Stimulated activated naive CD4-positive, alpha-beta T cell (primary cell): ENCODE measurements at regions not wholly inside any gene's neighbourhood (a gene's known extent, or its start where the extent isn't known, plus 50 kb on each side); places are given as distances from the start of the nearest gene placed in this dataset.
"Not testable (repeated sequence)": the region's sequence is repeated elsewhere in the genome, so short reads cannot be mapped to it uniquely, and the experiment has no call there.

Experiments used
- DNase-seq, 6 experiments: peaks; one replicate each; lab custom pipeline; 2025; lab: John Stamatoyannopoulos, UW

DNA sequence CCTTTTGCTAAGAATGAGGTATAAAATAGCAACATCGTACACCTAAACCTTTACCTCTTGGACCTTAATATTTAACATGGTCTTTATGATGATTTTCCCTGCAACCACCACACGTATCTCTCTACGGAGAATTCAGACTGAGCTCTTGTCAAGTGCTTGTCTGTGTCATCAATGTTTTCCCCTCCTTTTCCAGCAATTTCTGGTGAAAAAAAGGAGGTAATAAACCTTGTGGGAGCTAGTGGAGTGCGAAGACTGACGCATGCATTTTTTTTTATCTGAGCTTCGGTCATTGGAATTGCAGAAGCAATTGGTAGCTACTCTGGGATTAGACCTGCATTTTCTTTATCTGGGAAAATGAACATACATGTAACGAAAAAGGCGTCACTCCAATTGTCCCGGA, 527.6 kb downstream of the TMEM114 start:
- DNase-seq, result no peak

GRCh38 chr16:8055761-8056160, 534.5 kb downstream of the TMEM114 start:
- no peak for DNase-seq

- no peak for DNase-seq
Measured at GRCh38 chr16:8053437-8053836, 536.9 kb downstream of the TMEM114 start.

- DNase-seq, result no peak
Measured at GRCh38 chr16:8048433-8048832, 541.9 kb downstream of the TMEM114 start.

DNA sequence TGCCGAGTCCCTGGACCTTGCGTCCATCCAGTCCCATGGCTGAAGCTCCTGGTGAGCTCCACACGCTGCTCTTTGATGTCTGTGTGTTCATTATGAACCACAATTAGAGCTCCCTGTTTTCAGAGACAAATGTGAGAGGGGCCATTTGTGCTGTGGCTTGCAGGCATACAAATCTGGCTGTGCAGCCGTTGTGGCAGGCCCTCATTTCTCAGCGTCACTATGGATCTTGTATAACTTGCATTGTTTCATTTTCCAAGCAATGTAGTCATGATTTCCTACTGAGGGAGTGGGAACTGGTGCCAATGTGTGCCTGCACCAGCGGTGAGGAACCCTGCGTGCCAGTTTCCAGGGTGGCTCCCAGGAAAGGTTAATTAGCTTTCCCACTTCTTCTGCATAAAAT, 542.6 kb downstream of the TMEM114 start:
- DNase-seq, result no peak

DNA sequence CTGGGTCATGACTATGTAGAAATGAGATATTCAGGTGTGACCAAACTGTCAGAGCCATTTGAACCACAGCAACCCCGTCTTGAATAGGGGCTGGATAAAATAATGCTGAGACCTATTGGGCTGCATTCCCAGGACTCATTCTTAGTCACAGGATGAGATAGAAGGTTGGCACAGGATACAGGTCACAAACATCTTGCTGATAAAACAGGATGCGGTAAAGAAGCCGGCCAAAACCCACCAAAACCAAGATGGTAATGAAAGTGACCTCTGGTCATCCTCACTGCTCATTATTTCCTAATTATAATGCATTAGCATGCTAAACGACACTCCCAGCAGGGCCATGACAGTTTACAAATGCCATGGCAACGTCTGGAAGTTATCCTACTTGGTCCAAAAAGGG, 545.5 kb downstream of the TMEM114 start:
- DNase-seq, result no peak

GRCh38 chr16:8032406-8032805, 557.9 kb downstream of the TMEM114 start:
- no peak for DNase-seq

- not testable (repeated sequence) for DNase-seq
Measured at GRCh38 chr16:8030004-8030403, 560.3 kb downstream of the TMEM114 start.

- no peak for DNase-seq
Measured at GRCh38 chr16:8026450-8026849, 563.9 kb downstream of the TMEM114 start.

GRCh38 chr16:8023326-8023725, 567.0 kb downstream of the TMEM114 start:
- DNase-seq, result no peak

DNA sequence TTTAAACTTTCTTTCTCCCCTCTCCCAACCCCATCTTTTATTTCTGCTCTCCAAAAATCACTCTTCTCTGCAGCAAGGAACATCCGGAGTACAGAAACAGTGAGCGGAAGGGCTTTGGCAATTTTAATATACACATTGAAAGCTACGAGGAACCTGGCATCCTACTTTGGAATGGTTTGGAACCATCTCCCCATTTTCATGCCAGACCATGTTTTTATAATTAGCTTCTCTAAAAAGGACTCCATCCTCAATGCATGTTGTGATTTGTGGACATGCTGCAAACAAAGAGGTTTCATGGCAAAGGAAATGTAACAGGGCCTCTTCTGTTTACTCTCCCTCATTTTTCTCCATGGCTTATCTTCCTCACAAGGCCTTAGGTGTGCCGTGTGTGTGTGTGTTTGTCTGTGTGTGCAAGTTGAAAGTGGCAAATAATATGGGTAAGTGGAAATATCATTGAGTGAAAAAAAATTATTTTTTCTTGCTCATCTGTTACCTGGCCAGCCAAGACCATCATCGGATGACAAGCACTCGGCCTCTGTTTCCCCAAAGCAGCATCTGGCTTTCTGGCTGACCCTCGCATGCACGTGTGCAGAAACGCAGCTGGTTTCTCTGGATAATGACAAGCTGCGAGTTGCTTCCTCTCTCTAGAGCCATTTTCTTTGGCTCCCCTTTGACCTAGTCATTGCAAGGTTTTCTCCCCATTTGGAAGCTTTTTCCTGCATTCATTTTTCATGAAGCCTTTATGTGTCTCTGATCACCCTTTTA, 585.0 kb downstream of the TMEM114 start:
- DNase-seq, result no peak

DNA sequence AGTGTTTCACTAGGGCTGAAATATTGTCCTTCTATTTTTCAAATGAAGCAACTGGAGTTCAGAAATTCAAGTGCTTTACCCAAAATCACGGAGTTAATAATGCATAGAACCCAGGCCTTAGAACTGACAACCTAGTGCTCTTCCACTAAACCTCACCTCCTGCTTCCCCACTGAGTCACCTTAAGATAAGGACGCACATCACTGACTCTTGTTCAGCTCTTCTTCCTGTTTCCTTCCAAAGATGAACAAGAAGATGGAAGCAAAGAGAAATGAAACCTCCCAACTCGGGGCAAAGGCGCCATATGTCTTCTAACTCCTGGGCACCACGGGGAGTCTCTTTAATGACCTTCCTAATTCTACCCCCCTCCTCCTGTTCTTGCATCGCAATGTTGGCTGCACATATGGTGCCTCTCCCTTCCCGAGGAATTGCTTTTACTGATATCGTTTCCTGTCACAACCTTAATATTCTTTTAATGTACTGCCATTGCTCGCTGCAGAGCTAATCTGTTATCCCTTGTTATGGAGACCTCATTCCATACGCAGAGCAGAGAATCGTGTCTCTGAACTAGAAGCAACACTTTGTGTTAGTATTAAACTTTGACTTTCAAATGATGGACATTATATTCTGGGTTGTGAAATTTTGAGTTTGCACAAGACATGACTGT, 591.4 kb downstream of the TMEM114 start:
- no peak for DNase-seq

- no peak for DNase-seq
Measured at GRCh38 chr16:7997966-7998365, 592.3 kb downstream of the TMEM114 start.

DNA sequence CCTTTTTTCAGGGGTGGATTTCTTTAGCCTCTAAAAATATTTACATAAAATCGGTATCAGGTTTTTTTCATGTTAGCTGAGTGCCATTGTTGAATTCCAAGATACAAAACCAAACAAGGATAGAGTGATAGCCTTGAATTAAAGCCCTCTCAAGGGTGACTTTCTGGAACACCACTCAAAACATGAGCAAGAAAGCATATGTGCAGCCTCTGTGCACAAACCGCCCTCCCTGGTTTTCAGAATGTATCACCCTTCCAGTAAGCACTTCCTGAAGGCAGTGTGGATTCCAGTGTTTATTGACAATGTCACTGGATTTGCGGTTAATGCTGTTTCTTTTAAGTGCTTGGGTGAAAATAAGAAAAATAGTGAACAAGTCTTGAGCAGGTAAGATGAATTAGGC, 597.7 kb downstream of the TMEM114 start:
- DNase-seq, result no peak

DNA sequence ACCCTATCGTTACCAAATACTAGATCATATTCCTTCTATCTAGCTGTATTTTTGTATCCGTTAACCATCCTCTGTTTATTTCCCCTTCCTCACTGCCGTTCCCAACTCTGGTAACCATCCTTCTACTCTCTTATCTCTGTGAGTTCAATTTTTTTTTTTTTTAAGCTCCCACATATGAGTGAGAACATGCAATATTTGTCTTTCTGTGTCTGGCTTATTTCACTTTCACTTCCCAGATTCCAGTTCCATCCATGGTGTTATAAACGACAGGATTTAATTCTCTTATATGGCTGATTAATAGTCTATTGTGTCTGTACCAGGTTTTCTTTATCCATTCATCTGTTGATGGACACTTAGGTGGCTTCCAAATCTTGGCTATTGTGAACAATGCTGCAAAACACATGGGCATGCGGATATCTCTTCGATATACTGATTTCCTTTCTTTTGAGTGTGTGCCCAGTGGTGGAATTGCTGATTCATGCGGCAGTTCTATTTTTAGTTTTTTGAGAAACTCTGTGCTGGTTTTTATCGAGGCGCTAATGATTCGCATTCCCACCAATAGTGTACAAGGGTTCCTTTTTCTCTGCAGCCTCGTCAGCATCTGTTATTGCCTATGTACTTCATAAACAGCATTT, 599.6 kb downstream of the TMEM114 start:
- no peak for DNase-seq

- DNase-seq, result no peak
Measured at GRCh38 chr16:7983676-7984075, 606.6 kb downstream of the TMEM114 start.

DNA sequence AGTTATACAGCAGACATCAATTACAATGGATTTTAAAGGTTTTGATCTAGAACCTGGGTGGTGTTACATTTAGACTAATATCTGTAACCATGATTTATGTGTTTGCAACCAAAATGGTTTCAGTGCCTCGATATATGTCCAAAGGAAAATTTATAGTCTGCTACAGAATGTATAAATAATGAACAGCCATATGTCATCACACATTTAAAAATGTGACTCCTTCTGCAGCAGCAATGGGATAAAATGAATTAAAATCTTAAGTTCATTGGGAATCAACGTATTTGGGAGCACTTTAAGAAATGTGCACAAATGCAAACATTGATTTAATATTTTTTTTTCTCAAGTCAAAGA, 610.2 kb downstream of the TMEM114 start:
- no peak for DNase-seq

DNA sequence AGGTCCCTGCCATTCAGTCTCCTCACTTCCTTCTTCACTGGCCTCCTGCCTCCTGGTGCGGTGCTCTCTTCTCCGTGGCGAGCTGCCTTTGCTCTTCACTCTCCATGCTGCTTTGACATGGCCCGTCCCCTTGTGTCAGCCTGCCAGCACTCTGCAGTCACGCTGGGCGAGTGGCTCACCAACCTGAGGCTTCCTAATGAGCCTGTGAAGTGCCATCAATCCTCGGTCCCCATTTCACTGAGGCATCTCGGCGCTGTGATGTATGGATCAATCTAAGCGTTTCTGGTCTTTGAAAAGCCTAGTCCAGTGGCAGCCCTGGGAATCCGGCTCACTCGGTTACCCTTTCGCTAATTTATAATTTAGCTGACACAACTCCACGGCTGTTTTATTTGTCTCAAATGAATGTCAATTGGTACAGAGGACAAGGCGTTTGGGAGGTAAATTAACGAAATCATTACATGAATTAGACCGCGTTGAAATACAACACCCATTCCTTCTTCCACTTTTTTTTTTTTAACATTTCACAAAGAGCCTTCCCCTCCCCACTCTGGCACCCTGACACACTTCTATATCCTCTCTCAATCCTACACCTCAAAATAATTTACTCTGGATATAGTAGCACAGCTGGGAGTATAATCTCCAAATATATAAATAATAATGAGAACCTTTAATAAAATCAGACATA, 610.7 kb downstream of the TMEM114 start:
- DNase-seq, result no peak

- DNase-seq, result no peak
Measured at GRCh38 chr16:7976563-7976962, 613.7 kb downstream of the TMEM114 start.

DNA sequence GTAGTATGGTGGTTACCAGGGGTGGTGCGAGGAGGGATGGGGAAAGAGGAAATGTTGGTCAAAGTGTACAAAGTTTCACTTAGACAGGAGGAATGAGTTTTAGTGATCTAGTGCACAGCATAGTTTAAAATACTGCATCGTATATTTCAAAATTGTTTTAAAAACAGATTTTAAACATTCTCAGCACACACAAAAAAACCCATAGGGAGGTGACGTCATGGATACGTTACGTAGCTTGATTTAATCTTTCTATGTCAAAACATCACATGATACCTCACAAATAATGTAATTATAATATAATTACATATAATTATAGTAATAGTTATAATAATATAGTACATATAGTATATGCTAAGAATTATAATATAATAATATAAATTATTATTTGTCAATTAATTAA, 614.2 kb downstream of the TMEM114 start:
- no peak for DNase-seq

DNA sequence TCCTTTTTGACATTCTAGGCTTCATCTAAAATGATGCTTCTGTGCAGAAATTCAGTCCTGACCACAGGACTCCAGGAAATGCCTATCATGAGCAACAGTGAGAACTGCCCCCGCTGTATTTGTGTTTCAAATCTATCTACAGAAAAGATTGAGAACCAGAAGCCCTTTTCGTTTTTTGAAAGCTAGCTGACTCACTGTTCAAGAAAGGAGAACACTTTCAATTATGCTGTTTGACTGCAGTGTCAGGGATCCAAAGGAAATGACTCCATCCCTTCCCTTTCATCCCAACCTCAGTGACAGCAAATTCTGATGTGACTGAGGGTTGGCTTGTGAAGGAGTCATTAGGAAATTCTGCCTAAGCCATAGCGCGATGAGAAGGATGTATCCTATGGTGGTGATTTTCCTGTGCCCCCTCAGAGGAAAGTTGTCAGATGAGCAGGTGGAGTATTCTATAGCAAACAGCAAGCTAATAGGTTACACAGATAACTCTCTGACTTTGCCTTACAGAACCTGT, 622.3 kb downstream of the TMEM114 start:
- no peak for DNase-seq

- DNase-seq, result no peak
Measured at GRCh38 chr16:7964744-7965143, 625.6 kb downstream of the TMEM114 start.

- DNase-seq, result no peak
Measured at GRCh38 chr16:7964167-7964566, 626.1 kb downstream of the TMEM114 start.
